Activated T-cell treated with anti-CD3 and anti-CD28 coated beads, Interleukin-2, amount 50 U/mL, for 4 hours (primary cell): ENCODE measurements at regions not wholly inside any gene's neighbourhood (a gene's known extent, or its start where the extent isn't known, plus 50 kb on each side); places are given as distances from the start of the nearest gene placed in this dataset.

Experiments
- ATAC-seq, 2 donors: fragments of 200-7000 bp; cut with Tn5 transposase; one replicate each; pipeline ENCODE4 v1.10.0; 2021
- DNase-seq: peaks from one replicate; pipeline ENCODE4 v3.0.0-alpha.2; 2020
- H3K27me3 Mint-ChIP-seq: one replicate; pipeline ENCODE4 v1.8.0; 2021; ENCODE audit warnings: low read depth, mixed read lengths
- H3K36me3 Mint-ChIP-seq: one replicate; pipeline ENCODE4 v1.8.0; 2022; ENCODE audit warnings: mixed read lengths; ENCODE audit not compliant: insufficient read depth
- H3K4me1 Mint-ChIP-seq: one replicate; pipeline ENCODE4 v1.8.0; 2021; ENCODE audit warnings: low read depth, mixed read lengths
- H3K4me3 Mint-ChIP-seq: one replicate; pipeline ENCODE4 v1.8.0; 2021; ENCODE audit warnings: mild to moderate bottlenecking, moderate library complexity, mixed read lengths
- H3K9me3 Mint-ChIP-seq: one replicate; pipeline ENCODE4 v1.8.0; 2021; ENCODE audit warnings: mixed read lengths

DNA sequence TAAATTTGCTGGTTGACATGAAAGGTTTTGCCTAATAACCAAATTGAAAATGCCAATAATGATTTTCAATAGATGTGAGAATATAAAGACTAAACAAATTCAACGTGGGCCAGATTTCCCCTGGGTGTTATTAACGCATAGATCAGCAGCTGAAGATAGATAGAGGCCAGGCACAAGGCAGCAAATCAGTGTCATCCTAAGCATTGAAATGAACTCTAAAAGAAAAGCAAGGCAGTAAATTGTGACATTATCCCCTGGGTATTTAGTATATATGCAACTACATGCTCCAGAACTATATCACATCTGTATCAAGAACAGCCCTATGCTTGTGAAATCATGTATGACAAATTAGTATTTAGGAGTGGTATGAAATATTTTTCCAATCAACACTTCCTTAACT, 167.1 kb upstream of the EPHA3 start:
- Mint-ChIP-seq H3K27me3 (no peaks in the 10 kb centered on the region), H3K9me3 (peaks cover 19% of the 10 kb centered on the region), H3K36me3 (no peaks in the 10 kb centered on the region), H3K4me1 (no peaks in the 10 kb centered on the region), H3K4me3 (no peak overlapping the region)
- ATAC-seq (no peak), DNase-seq (no peak)

GRCh38 chr3:88947013-88947412, 160.4 kb upstream of the EPHA3 start:
- Mint-ChIP-seq H3K4me1 (no peaks in the 10 kb centered on the region), H3K4me3 (no peak overlapping the region), H3K9me3 (peaks cover 5% of the 10 kb centered on the region), H3K27me3 (no peaks in the 10 kb centered on the region), H3K36me3 (no peaks in the 10 kb centered on the region)
- DNase-seq (no peak), ATAC-seq (no peak)

GRCh38 chr3:88954853-88955252, 152.6 kb upstream of the EPHA3 start:
- ATAC-seq, result no peak

GRCh38 chr3:88955274-88955673, 152.1 kb upstream of the EPHA3 start:
- H3K36me3 Mint-ChIP-seq, result no peaks in the 10 kb centered on the region
- H3K4me3 Mint-ChIP-seq, result no peak overlapping the region
- ATAC-seq, result no peak
- DNase-seq, result no peak
- no peaks in the 10 kb centered on the region for H3K9me3 Mint-ChIP-seq
- H3K27me3 Mint-ChIP-seq, result no peaks in the 10 kb centered on the region
- H3K4me1 Mint-ChIP-seq, result no peaks in the 10 kb centered on the region

More at GRCh38 chr3:88954853-88955252, 152.6 kb upstream of the EPHA3 start:
- no peaks in the 10 kb centered on the region for H3K9me3 Mint-ChIP-seq
- H3K27me3 Mint-ChIP-seq, result no peaks in the 10 kb centered on the region
- H3K36me3 Mint-ChIP-seq, result no peaks in the 10 kb centered on the region
- H3K4me3 Mint-ChIP-seq, result no peak overlapping the region
- DNase-seq, result no peak
- no peaks in the 10 kb centered on the region for H3K4me1 Mint-ChIP-seq

- DNase-seq (no peak), ATAC-seq (no peak)
- no peaks in the 10 kb centered on the region for H3K9me3 Mint-ChIP-seq
- no peaks in the 10 kb centered on the region for H3K36me3 Mint-ChIP-seq
- H3K4me1 Mint-ChIP-seq, result no peaks in the 10 kb centered on the region
- H3K27me3 Mint-ChIP-seq, result no peaks in the 10 kb centered on the region
- no peak overlapping the region for H3K4me3 Mint-ChIP-seq
These were observed 149.5 kb upstream of the EPHA3 start for GRCh38 chr3:88957711-88958439.

DNA sequence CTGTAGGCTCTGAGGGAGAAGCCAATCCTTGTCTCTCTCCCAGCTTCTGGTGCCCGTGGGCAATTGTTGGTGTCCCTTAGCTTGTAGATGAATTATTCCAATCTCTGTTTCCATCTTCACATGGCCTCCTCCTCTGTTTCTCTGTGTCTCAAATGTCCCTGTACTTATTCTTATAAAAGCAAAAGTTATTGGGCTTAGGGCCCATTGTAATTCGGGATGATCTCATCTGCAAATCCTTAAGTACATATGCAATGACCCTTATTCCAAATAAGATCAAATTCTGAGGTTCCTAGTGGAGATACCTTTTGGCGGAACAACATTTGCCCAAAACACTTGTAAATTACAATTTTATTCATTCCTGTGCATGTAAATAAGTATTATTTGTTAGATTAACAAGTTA, 147.4 kb upstream of the EPHA3 start:
- H3K4me3 Mint-ChIP-seq, result no peak overlapping the region
- DNase-seq (no peak), ATAC-seq (no peak)
- H3K9me3 Mint-ChIP-seq, result no peaks in the 10 kb centered on the region
- no peaks in the 10 kb centered on the region for H3K36me3 Mint-ChIP-seq
- no peaks in the 10 kb centered on the region for H3K4me1 Mint-ChIP-seq
- no peaks in the 10 kb centered on the region for H3K27me3 Mint-ChIP-seq

DNA sequence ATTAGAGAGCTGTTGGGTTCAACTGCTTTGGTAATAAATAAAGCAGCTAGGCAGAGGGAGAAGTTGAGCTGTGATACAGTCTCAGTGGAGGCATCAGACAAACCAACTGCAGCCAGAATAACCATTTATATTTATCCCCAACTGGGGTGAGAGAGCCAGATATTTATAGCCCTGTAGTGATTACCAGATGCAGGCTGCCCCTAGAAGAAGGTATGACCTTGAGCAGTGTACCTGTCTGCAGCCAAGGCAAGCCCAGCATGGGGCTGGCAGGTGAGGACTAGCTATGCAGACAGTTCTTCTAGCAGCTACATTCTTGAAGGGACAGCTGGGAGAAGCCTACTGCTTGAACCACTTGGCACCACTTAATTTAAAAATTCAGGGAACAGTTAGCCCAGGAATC, 144.4 kb upstream of the EPHA3 start:
- ATAC-seq, result no peak
- no peaks in the 10 kb centered on the region for H3K36me3 Mint-ChIP-seq
- H3K27me3 Mint-ChIP-seq, result no peaks in the 10 kb centered on the region
- H3K9me3 Mint-ChIP-seq, result no peaks in the 10 kb centered on the region
- no peak for DNase-seq
- no peak overlapping the region for H3K4me3 Mint-ChIP-seq
- H3K4me1 Mint-ChIP-seq, result no peaks in the 10 kb centered on the region

DNA sequence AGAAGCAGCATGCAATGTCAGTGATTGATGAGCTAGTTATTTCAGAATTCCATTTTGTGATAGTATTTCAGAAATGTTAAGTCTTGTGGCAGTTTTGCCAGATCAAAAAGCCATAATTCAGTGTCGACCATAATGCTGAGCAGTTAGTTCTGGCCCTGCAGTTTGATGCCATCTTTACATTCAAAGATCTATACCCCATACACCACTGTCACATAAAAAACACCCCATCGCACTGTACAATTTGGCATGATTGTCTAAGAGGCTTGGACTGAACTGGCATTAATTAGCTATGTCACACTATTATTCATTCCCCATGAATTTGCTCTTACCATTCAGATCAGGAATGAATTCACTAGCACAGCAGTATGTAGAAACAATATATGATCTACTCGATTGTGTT, 127.7 kb upstream of the EPHA3 start:
- H3K27me3 Mint-ChIP-seq, result no peaks in the 10 kb centered on the region
- no peaks in the 10 kb centered on the region for H3K36me3 Mint-ChIP-seq
- DNase-seq (no peak), ATAC-seq (no peak)
- H3K4me1 Mint-ChIP-seq, result no peaks in the 10 kb centered on the region
- no peak overlapping the region for H3K4me3 Mint-ChIP-seq
- H3K9me3 Mint-ChIP-seq, result peaks cover 21% of the 10 kb centered on the region

DNA sequence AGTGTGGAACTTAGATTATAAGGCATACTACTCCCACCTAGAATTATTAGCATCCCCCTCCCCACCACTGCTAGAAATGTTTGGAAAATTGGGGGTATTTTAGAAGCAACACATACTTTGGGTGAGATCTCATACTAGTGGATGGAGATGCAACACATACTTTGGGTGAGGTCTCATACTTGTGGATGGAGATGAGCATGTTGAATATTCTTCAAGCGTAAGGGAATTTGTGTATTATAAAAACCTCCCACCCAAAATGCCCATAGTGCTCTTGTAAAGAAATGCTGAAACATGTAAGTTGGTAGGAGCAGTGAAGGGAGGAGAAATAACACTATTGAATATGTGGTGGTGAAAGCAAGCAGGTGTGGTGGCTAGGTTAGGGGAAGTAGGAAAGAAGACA, 124.0 kb upstream of the EPHA3 start:
- H3K4me1 Mint-ChIP-seq, result no peaks in the 10 kb centered on the region
- H3K9me3 Mint-ChIP-seq, result peaks cover 9% of the 10 kb centered on the region
- H3K36me3 Mint-ChIP-seq, result no peaks in the 10 kb centered on the region
- H3K27me3 Mint-ChIP-seq, result no peaks in the 10 kb centered on the region
- DNase-seq, result no peak
- no peak for ATAC-seq
- no peak overlapping the region for H3K4me3 Mint-ChIP-seq

- H3K4me3 Mint-ChIP-seq, result no peak overlapping the region
- no peaks in the 10 kb centered on the region for H3K4me1 Mint-ChIP-seq
- H3K27me3 Mint-ChIP-seq, result no peaks in the 10 kb centered on the region
- no peak for DNase-seq
- H3K9me3 Mint-ChIP-seq, result peaks cover 9% of the 10 kb centered on the region
- ATAC-seq, result no peak
- no peaks in the 10 kb centered on the region for H3K36me3 Mint-ChIP-seq
These were observed 123.2 kb upstream of the EPHA3 start for GRCh38 chr3:88984256-88984655.

DNA sequence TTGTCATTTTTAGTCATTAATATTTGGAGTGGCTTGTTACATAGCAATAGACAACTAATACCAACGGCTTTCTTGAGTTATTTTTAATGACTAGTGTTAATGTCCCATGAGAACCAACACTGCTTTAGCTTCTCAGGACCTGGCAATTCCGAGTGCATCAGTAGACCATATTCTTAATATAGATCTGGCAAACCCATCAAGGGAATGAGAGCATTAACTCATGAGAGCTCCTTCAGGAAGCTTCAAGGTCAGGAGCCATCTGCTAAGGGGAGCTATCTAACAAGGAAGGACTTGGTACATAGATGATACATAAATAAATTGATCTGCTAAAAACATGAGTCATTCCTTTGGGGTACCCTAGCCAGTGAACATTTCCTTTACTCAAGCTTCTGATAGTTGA, 122.6 kb upstream of the EPHA3 start:
- ATAC-seq (no peak), DNase-seq (no peak)
- no peaks in the 10 kb centered on the region for H3K27me3 Mint-ChIP-seq
- no peaks in the 10 kb centered on the region for H3K4me1 Mint-ChIP-seq
- no peak overlapping the region for H3K4me3 Mint-ChIP-seq
- no peaks in the 10 kb centered on the region for H3K36me3 Mint-ChIP-seq
- H3K9me3 Mint-ChIP-seq, result peaks cover 7% of the 10 kb centered on the region

- no peak for ATAC-seq
- peaks cover 3% of the 10 kb centered on the region for H3K9me3 Mint-ChIP-seq
These were observed 121.9 kb upstream of the EPHA3 start for GRCh38 chr3:88985491-88985890.

GRCh38 chr3:88986834-88987233, 120.6 kb upstream of the EPHA3 start:
- no peaks in the 10 kb centered on the region for H3K36me3 Mint-ChIP-seq
- H3K4me3 Mint-ChIP-seq, result no peak overlapping the region
- H3K9me3 Mint-ChIP-seq, result peaks cover 3% of the 10 kb centered on the region
- DNase-seq (no peak), ATAC-seq (no peak)
- H3K27me3 Mint-ChIP-seq, result no peaks in the 10 kb centered on the region
- no peaks in the 10 kb centered on the region for H3K4me1 Mint-ChIP-seq

More at GRCh38 chr3:88985491-88985890, 121.9 kb upstream of the EPHA3 start:
- H3K27me3 Mint-ChIP-seq, result no peaks in the 10 kb centered on the region
- no peaks in the 10 kb centered on the region for H3K36me3 Mint-ChIP-seq
- no peaks in the 10 kb centered on the region for H3K4me1 Mint-ChIP-seq
- no peak for DNase-seq
- no peak overlapping the region for H3K4me3 Mint-ChIP-seq

GRCh38 chr3:88987776-88988175, 119.6 kb upstream of the EPHA3 start:
- no peak for ATAC-seq
- no peaks in the 10 kb centered on the region for H3K4me1 Mint-ChIP-seq
- no peak for DNase-seq
- H3K9me3 Mint-ChIP-seq, result peaks cover 3% of the 10 kb centered on the region
- H3K27me3 Mint-ChIP-seq, result no peaks in the 10 kb centered on the region
- H3K36me3 Mint-ChIP-seq, result no peaks in the 10 kb centered on the region
- no peak overlapping the region for H3K4me3 Mint-ChIP-seq

DNA sequence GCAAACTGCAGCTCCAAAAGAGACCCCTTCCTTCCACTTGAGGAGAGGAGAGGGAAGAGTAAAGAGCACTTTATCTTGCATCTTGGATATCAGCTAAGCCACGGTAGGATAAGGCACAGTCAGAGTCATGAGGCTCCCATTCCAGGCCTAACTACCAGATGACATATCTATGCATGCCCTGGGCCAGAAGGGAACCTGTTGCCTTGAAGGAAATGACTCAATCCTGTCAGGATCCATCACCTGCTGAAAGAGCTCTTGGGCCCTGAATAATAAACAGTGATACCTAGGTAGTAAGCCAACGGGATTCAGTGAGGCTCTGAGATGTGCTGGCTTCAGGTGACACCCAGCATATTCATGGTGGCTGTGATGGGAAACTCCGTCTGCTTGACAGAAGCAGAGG, 118.5 kb upstream of the EPHA3 start:
- H3K27me3 Mint-ChIP-seq, result no peaks in the 10 kb centered on the region
- H3K36me3 Mint-ChIP-seq, result no peaks in the 10 kb centered on the region
- no peaks in the 10 kb centered on the region for H3K4me1 Mint-ChIP-seq
- ATAC-seq, result no peak
- peaks cover 3% of the 10 kb centered on the region for H3K9me3 Mint-ChIP-seq
- no peak overlapping the region for H3K4me3 Mint-ChIP-seq
- DNase-seq, result no peak

- no peaks in the 10 kb centered on the region for H3K4me1 Mint-ChIP-seq
- ATAC-seq (no peak), DNase-seq (no peak)
- H3K9me3 Mint-ChIP-seq, result peaks cover 2% of the 10 kb centered on the region
- H3K36me3 Mint-ChIP-seq, result no peaks in the 10 kb centered on the region
- H3K4me3 Mint-ChIP-seq, result no peak overlapping the region
- no peaks in the 10 kb centered on the region for H3K27me3 Mint-ChIP-seq
These were observed 115.9 kb upstream of the EPHA3 start for GRCh38 chr3:88991496-88991895.
